RWPE2 (cell line): ENCODE measurements at regions not wholly inside any gene's neighbourhood (a gene's known extent, or its start where the extent isn't known, plus 50 kb on each side); places are given as distances from the start of the nearest gene placed in this dataset.

Experiments used
- ATAC-seq: fragments of 200-7000 bp; cut with Tn5 transposase; 3 replicates; pipeline ENCODE4 v1.9.1; 2021; ENCODE audit warnings: low read depth
- DNase-seq: peaks from one replicate; pipeline ENCODE4 v3.0.0-alpha.2; 2020; ENCODE audit warnings: low spot score
- H3K27ac ChIP-seq: fragments of 450-650 bp; 2 replicates; pipeline ENCODE4 v1.5.1; 2017; ENCODE audit warnings: mild to moderate bottlenecking; ENCODE audit not compliant: poor library complexity, severe bottlenecking
- H3K27me3 ChIP-seq: fragments of 250-450 bp; sonication (Bioruptor Pico); 2 replicates; pipeline ENCODE4 v1.5.1; 2021; ENCODE audit warnings: mild to moderate bottlenecking, moderate library complexity; ENCODE audit not compliant: insufficient read depth, poor library complexity, severe bottlenecking
- H3K36me3 ChIP-seq: fragments of 250-450 bp; sonication (Bioruptor Pico); 2 replicates; pipeline ENCODE4 v1.5.1; 2020; ENCODE audit warnings: low read depth, mild to moderate bottlenecking, moderate library complexity
- H3K4me1 ChIP-seq: fragments of 250-450 bp; sonication (Bioruptor Pico); 2 replicates; pipeline ENCODE4 v1.5.1; 2021; ENCODE audit warnings: mild to moderate bottlenecking, moderate library complexity; ENCODE audit not compliant: insufficient read depth, poor library complexity, severe bottlenecking
- H3K4me3 ChIP-seq: fragments of 250-450 bp; sonication (Bioruptor Pico); 2 replicates; pipeline ENCODE4 v1.5.1; 2021; ENCODE audit warnings: mild to moderate bottlenecking, moderate library complexity; ENCODE audit not compliant: severe bottlenecking
- H3K9me3 ChIP-seq: fragments of 250-450 bp; sonication (Bioruptor Pico); 2 replicates; pipeline ENCODE4 v1.5.1; 2021; ENCODE audit warnings: mild to moderate bottlenecking, moderate library complexity; ENCODE audit not compliant: severe bottlenecking
- TF ChIP-seq, protein P1 (sequence below): fragments of 450-650 bp; IDR thresholded peaks from one replicate; pipeline ENCODE4 v1.5.1; 2017; ENCODE audit warnings: mild to moderate bottlenecking, moderate library complexity; ENCODE audit not compliant: poor library complexity, severe bottlenecking

- peak overlapping the region; percentile 77 for H3K27ac ChIP-seq
- H3K4me1 ChIP-seq, result peaks cover 19% of the 10 kb centered on the region
- DNase-seq (no peak), ATAC-seq (peak; percentile 92)
- no peaks in the 10 kb centered on the region for H3K27me3 ChIP-seq
- TF ChIP-seq, protein P1, sequence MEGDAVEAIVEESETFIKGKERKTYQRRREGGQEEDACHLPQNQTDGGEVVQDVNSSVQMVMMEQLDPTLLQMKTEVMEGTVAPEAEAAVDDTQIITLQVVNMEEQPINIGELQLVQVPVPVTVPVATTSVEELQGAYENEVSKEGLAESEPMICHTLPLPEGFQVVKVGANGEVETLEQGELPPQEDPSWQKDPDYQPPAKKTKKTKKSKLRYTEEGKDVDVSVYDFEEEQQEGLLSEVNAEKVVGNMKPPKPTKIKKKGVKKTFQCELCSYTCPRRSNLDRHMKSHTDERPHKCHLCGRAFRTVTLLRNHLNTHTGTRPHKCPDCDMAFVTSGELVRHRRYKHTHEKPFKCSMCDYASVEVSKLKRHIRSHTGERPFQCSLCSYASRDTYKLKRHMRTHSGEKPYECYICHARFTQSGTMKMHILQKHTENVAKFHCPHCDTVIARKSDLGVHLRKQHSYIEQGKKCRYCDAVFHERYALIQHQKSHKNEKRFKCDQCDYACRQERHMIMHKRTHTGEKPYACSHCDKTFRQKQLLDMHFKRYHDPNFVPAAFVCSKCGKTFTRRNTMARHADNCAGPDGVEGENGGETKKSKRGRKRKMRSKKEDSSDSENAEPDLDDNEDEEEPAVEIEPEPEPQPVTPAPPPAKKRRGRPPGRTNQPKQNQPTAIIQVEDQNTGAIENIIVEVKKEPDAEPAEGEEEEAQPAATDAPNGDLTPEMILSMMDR, result peak; percentile 39
- H3K36me3 ChIP-seq, result no peaks in the 10 kb centered on the region
- no peak overlapping the region for H3K4me3 ChIP-seq
- H3K9me3 ChIP-seq, result no peaks in the 10 kb centered on the region
Measured at GRCh38 chr3:177816667-177817208, 619.5 kb upstream of the TBL1XR1 start.

GRCh38 chr3:177817751-177818150, 620.5 kb upstream of the TBL1XR1 start:
- Histone ChIP-seq H3K4me3 (no peak overlapping the region), H3K9me3 (no peaks in the 10 kb centered on the region), H3K4me1 (peaks cover 21% of the 10 kb centered on the region), H3K27me3 (no peaks in the 10 kb centered on the region), H3K27ac (peak overlapping the region; percentile 77), H3K36me3 (no peaks in the 10 kb centered on the region)
- TF ChIP-seq, protein P1, result no peak
- ATAC-seq, result no peak
- DNase-seq, result no peak

- H3K4me3 ChIP-seq, result no peak overlapping the region
- H3K36me3 ChIP-seq, result no peaks in the 10 kb centered on the region
- no peak overlapping the region for H3K27ac ChIP-seq
- no peak for DNase-seq
- no peaks in the 10 kb centered on the region for H3K9me3 ChIP-seq
- TF ChIP-seq, protein P1, result no peak
- peaks cover 29% of the 10 kb centered on the region for H3K4me1 ChIP-seq
- ATAC-seq, result no peak
- no peaks in the 10 kb centered on the region for H3K27me3 ChIP-seq
Measured at GRCh38 chr3:177818712-177819240, 621.5 kb upstream of the TBL1XR1 start.

GRCh38 chr3:177820683-177821316, 623.5 kb upstream of the TBL1XR1 start:
- H3K27ac ChIP-seq, result no peak overlapping the region
- peaks cover 34% of the 10 kb centered on the region for H3K4me1 ChIP-seq
- no peaks in the 10 kb centered on the region for H3K27me3 ChIP-seq
- no peaks in the 10 kb centered on the region for H3K9me3 ChIP-seq
- ATAC-seq (no peak), DNase-seq (no peak)
- H3K36me3 ChIP-seq, result no peaks in the 10 kb centered on the region
- H3K4me3 ChIP-seq, result no peak overlapping the region
- TF ChIP-seq, protein P1, result no peak

GRCh38 chr3:177822681-177823096, 625.4 kb upstream of the TBL1XR1 start:
- H3K4me3 ChIP-seq, result no peak overlapping the region
- ATAC-seq (no peak), DNase-seq (no peak)
- H3K36me3 ChIP-seq, result no peaks in the 10 kb centered on the region
- no peaks in the 10 kb centered on the region for H3K27me3 ChIP-seq
- H3K9me3 ChIP-seq, result no peaks in the 10 kb centered on the region
- H3K27ac ChIP-seq, result no peak overlapping the region
- peaks cover 20% of the 10 kb centered on the region for H3K4me1 ChIP-seq
- TF ChIP-seq, protein P1, result no peak
